H1 (cell line): ENCODE measurements at regions not wholly inside any gene's neighbourhood (a gene's known extent, or its start where the extent isn't known, plus 50 kb on each side); places are given as distances from the start of the nearest gene placed in this dataset.

Experiments used
- ASH2L ChIP-seq: fragments of 200-600, 300-600 bp; sonication (generic); IDR thresholded peaks from one replicate; pipeline ENCODE4 v1.7.1; 2017; ENCODE audit warnings: low read length
- BCL11A ChIP-seq, 2 experiments: IDR thresholded peaks; one replicate each; pipeline ENCODE4 v1.6.1; 2011; ENCODE audit warnings: low read depth in 2 of 2, low read length in 2 of 2, mild to moderate bottlenecking in 2 of 2
- CBX5 ChIP-seq: fragments of 300-800, 300-1000 bp; sonication (generic); IDR thresholded peaks from 2 replicates; pipeline ENCODE4 v1.7.1; 2016; ENCODE audit warnings: antibody characterized with exemption, low read length, low read depth
- EGR1 ChIP-seq: IDR thresholded peaks from 2 replicates; pipeline ENCODE4 v1.6.1; 2011; ENCODE audit warnings: low read depth, low read length, borderline replicate concordance
- MAX ChIP-seq: IDR thresholded peaks from 2 replicates; pipeline ENCODE4 v1.6.1; 2012; ENCODE audit warnings: inconsistent platforms
- PHF8 ChIP-seq: fragments of 200-600 bp; sonication (generic); conservative IDR thresholded peaks from 2 replicates; pipeline ENCODE4 v1.7.1; 2012; ENCODE audit warnings: low read depth, mild to moderate bottlenecking, inconsistent platforms, low read length, moderate library complexity
- RBBP5 ChIP-seq: IDR thresholded peaks from 2 replicates; pipeline ENCODE4 v1.7.1; 2012; ENCODE audit warnings: low read depth, mild to moderate bottlenecking, inconsistent platforms, low read length, moderate library complexity, borderline replicate concordance
- SIN3A ChIP-seq, 2 experiments: IDR thresholded peaks in 1 of 2; conservative IDR thresholded peaks in 1 of 2; 2 replicates each; pipeline ENCODE4 v1.6.1; 2011 to 2012; ENCODE audit warnings: low read length in 2 of 2, improper control_type of control experiment in 1 of 2, low read depth in 1 of 2, mild to moderate bottlenecking in 1 of 2
- TF ChIP-seq, protein P1 (sequence below): fragments of 300-600 bp; sonication (generic); IDR thresholded peaks from 2 replicates; pipeline ENCODE4 v1.7.1; 2012; ENCODE audit warnings: low read length, moderate library complexity, mild to moderate bottlenecking, inconsistent platforms; ENCODE audit not compliant: insufficient replicate concordance

- TF ChIP-seq, protein P1, sequence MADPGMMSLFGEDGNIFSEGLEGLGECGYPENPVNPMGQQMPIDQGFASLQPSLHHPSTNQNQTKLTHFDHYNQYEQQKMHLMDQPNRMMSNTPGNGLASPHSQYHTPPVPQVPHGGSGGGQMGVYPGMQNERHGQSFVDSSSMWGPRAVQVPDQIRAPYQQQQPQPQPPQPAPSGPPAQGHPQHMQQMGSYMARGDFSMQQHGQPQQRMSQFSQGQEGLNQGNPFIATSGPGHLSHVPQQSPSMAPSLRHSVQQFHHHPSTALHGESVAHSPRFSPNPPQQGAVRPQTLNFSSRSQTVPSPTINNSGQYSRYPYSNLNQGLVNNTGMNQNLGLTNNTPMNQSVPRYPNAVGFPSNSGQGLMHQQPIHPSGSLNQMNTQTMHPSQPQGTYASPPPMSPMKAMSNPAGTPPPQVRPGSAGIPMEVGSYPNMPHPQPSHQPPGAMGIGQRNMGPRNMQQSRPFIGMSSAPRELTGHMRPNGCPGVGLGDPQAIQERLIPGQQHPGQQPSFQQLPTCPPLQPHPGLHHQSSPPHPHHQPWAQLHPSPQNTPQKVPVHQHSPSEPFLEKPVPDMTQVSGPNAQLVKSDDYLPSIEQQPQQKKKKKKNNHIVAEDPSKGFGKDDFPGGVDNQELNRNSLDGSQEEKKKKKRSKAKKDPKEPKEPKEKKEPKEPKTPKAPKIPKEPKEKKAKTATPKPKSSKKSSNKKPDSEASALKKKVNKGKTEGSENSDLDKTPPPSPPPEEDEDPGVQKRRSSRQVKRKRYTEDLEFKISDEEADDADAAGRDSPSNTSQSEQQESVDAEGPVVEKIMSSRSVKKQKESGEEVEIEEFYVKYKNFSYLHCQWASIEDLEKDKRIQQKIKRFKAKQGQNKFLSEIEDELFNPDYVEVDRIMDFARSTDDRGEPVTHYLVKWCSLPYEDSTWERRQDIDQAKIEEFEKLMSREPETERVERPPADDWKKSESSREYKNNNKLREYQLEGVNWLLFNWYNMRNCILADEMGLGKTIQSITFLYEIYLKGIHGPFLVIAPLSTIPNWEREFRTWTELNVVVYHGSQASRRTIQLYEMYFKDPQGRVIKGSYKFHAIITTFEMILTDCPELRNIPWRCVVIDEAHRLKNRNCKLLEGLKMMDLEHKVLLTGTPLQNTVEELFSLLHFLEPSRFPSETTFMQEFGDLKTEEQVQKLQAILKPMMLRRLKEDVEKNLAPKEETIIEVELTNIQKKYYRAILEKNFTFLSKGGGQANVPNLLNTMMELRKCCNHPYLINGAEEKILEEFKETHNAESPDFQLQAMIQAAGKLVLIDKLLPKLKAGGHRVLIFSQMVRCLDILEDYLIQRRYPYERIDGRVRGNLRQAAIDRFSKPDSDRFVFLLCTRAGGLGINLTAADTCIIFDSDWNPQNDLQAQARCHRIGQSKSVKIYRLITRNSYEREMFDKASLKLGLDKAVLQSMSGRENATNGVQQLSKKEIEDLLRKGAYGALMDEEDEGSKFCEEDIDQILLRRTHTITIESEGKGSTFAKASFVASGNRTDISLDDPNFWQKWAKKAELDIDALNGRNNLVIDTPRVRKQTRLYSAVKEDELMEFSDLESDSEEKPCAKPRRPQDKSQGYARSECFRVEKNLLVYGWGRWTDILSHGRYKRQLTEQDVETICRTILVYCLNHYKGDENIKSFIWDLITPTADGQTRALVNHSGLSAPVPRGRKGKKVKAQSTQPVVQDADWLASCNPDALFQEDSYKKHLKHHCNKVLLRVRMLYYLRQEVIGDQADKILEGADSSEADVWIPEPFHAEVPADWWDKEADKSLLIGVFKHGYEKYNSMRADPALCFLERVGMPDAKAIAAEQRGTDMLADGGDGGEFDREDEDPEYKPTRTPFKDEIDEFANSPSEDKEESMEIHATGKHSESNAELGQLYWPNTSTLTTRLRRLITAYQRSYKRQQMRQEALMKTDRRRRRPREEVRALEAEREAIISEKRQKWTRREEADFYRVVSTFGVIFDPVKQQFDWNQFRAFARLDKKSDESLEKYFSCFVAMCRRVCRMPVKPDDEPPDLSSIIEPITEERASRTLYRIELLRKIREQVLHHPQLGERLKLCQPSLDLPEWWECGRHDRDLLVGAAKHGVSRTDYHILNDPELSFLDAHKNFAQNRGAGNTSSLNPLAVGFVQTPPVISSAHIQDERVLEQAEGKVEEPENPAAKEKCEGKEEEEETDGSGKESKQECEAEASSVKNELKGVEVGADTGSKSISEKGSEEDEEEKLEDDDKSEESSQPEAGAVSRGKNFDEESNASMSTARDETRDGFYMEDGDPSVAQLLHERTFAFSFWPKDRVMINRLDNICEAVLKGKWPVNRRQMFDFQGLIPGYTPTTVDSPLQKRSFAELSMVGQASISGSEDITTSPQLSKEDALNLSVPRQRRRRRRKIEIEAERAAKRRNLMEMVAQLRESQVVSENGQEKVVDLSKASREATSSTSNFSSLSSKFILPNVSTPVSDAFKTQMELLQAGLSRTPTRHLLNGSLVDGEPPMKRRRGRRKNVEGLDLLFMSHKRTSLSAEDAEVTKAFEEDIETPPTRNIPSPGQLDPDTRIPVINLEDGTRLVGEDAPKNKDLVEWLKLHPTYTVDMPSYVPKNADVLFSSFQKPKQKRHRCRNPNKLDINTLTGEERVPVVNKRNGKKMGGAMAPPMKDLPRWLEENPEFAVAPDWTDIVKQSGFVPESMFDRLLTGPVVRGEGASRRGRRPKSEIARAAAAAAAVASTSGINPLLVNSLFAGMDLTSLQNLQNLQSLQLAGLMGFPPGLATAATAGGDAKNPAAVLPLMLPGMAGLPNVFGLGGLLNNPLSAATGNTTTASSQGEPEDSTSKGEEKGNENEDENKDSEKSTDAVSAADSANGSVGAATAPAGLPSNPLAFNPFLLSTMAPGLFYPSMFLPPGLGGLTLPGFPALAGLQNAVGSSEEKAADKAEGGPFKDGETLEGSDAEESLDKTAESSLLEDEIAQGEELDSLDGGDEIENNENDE: no peak
- TF ChIP-seq SIN3A (conservative IDR thresholded peaks at IDR 0.05 in 1 of 2, IDR thresholded peaks at IDR 0.05 in 1 of 2; ENCODE audit: low read depth in 1 of 2, low read length in 2 of 2): no peak
- no peak for TF ChIP-seq PHF8
- no peak for TF ChIP-seq CBX5
- TF ChIP-seq EGR1: no peak
- TF ChIP-seq RBBP5: no peak
- TF ChIP-seq ASH2L: no peak
- TF ChIP-seq BCL11A (IDR thresholded peaks at IDR 0.05; ENCODE audit: low read depth in 2 of 2, low read length in 2 of 2): no peak
- TF ChIP-seq MAX: no peak
Observed at GRCh38 chr6:11947575-11947974, 64.5 kb upstream of the HIVEP1 start (continued).
